Spleen (tissue), 11 donors: ENCODE measurements at regions not wholly inside any gene's neighbourhood (a gene's known extent, or its start where the extent isn't known, plus 50 kb on each side); places are given as distances from the start of the nearest gene placed in this dataset.

Experiments used
- DNase-seq: peaks from one replicate; pipeline ENCODE4 v3.0.0-alpha.2; 2020
- H3K27ac ChIP-seq, 8 donors: fragments of 200-600 bp; sonication (generic) in 7 of 8; 1 replicate in 4 of 8; 2 replicates in 4 of 8; pipeline versions ENCODE4 v1.5.0 to v1.8.0; 2016 to 2021; ENCODE audit warnings: inconsistent platforms in 4 of 8, mild to moderate bottlenecking in 4 of 8, moderate library complexity in 1 of 8
- H3K27me3 ChIP-seq, 7 donors: fragments of 200-600 bp; sonication (generic) in 6 of 7; replicated peaks in 1 of 7; 1 replicate in 4 of 7; 2 replicates in 3 of 7; pipeline versions ENCODE4 v1.5.0 to v1.8.0; 2016 to 2021; ENCODE audit warnings: inconsistent platforms in 3 of 7, mild to moderate bottlenecking in 1 of 7
- H3K36me3 ChIP-seq, 6 donors: fragments of 200-600 bp; sonication (generic) in 5 of 6; 1 replicate in 4 of 6; 2 replicates in 2 of 6; pipeline versions ENCODE4 v1.5.0 to v1.8.0; 2016 to 2021; ENCODE audit warnings: inconsistent platforms in 2 of 6
- H3K4me1 ChIP-seq, 6 donors: fragments of 200-600 bp; sonication (generic) in 5 of 6; 1 replicate in 3 of 6; 2 replicates in 3 of 6; pipeline versions ENCODE4 v1.5.0 to v1.8.0; 2016 to 2021; ENCODE audit warnings: inconsistent platforms in 3 of 6
- H3K4me3 ChIP-seq, 8 donors: fragments of 200-600 bp; sonication (generic) in 7 of 8; 1 replicate in 4 of 8; 2 replicates in 4 of 8; pipeline versions ENCODE4 v1.5.0 to v1.8.0; 2016 to 2021; ENCODE audit warnings: inconsistent platforms in 4 of 8, mild to moderate bottlenecking in 4 of 8, moderate library complexity in 2 of 8
- H3K9me3 ChIP-seq, 8 donors: fragments of 200-600 bp; sonication (generic) in 7 of 8; 1 replicate in 4 of 8; 2 replicates in 4 of 8; pipeline versions ENCODE4 v1.5.0 to v1.8.0; 2016 to 2021; ENCODE audit warnings: inconsistent platforms in 4 of 8
- POLR2A ChIP-seq, 3 donors: fragments of 450-650 bp; IDR thresholded peaks; one replicate each; pipeline ENCODE4 v1.5.1; 2017; ENCODE audit warnings: antibody characterized with exemption in 3 of 3, mild to moderate bottlenecking in 1 of 3
- POLR2AphosphoS5 ChIP-seq, 3 donors: sonication (generic); formaldehyde crosslinking; IDR thresholded peaks; one replicate each; pipeline ENCODE4 v1.5.1; 2017; ENCODE audit warnings: antibody characterized with exemption in 3 of 3
- WGBS, 5 donors: extraction: QIAGEN DNeasy Blood & Tissue Kit in 3 of 5; methylation state at CpG; one replicate each; pipeline versions ENCODE4 v1.1.5 to v1.1.7; 2013 to 2018; 5-methylcytosine and 5-hydroxymethylcytosine counted together
- intact Hi-C: fragments of 100-400 bp; cut with DNase I; formaldehyde crosslinking; loops from one replicate; pipeline ENCODE4 v1.15.0; 2023; ENCODE audit warnings: low total_unique reads
- TF ChIP-seq, protein P1 (sequence below), 11 experiments: fragments of 200-600 bp in 7 of 11; fragments of 450-650 bp in 4 of 11; sonication (generic) in 4 of 11; IDR thresholded peaks in 8 of 11; conservative IDR thresholded peaks in 3 of 11; 1 replicate in 7 of 11; 2 replicates in 4 of 11; pipeline versions ENCODE4 v1.4.0 to v1.8.0; 2016 to 2021; ENCODE audit warnings: antibody characterized with exemption in 11 of 11, inconsistent platforms in 4 of 11, mild to moderate bottlenecking in 1 of 11
- donor health status: healthy with polysubstance abuse.
- donor health status: DM: no; HTN: no; CAD: no; lungs with moderate emphysema.
- donor health status: DM: no; HTN: no; CAD: no.
- donor health status: Bipolar disorder and iron deficiency.
- donor health status: healthy.
- donor health status: DM: no; HTN: no; CAD: no.
- donor health status: DM: yes; HTN: yes; CAD: no.

DNA sequence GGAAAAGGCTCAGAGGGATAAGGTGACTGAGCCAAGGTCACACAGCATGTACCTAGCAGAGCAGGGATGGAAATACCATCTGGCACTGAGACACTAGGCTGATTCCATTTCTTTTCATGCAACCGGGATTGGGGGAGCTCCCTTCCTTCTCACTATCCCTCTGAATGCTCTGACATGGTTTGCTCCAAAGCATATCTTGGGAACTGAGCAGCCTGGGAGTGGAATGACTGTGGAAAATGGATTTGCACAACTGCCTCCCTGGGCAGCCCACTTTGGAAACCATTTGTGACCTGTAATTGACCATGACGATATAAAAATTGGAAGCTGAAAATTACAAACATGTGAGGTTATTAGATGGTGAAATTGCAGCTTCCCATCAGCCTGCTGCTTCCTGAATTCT lies 309.0 kb upstream of the CHD6 start:
- H3K36me3 ChIP-seq: no peaks in the 10 kb centered on the region
- no peaks in the 10 kb centered on the region for H3K4me1 ChIP-seq
- no peak overlapping the region for H3K4me3 ChIP-seq
- no peak overlapping the region for H3K27ac ChIP-seq
- TF ChIP-seq POLR2AphosphoS5 (IDR thresholded peaks at IDR 0.05) (no peak), POLR2A (IDR thresholded peaks at IDR 0.05) (no peak)
- no peak for DNase-seq
- intact Hi-C loops: no loop called here
- peaks cover 0 to 38% (median 0%) of the 10 kb centered on the region in 7 donors for H3K27me3 ChIP-seq
- H3K9me3 ChIP-seq: no peaks in the 10 kb centered on the region
- WGBS, 5 donors: 82 to 87% (median 85%) methylated on average over 2 of the region's 2 CpGs

DNA sequence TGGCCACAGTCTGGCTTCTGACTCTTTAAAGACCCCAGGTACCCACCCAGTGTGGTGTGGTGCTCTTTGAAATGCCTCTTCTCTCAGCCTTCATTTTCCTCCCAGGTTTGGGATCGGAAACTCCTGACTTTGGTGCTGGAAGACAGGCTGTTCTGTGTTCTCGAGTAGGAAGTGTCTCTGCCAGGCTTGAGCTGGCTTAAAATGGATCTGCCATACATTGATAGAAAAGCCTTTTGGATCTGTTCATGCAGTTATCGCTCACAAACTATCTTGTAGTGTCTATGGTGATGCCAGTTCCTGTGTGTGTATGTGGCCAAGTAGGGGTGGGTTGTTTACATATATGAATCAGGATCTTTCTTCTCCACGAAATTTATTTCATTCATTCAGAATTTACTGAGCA lies 307.3 kb upstream of the CHD6 start:
- WGBS, 5 donors: 73 to 84% (median 77%) methylated on average over 4 of the region's 4 CpGs
- Histone ChIP-seq H3K4me1 (no peaks in the 10 kb centered on the region), H3K36me3 (no peaks in the 10 kb centered on the region), H3K4me3 (no peak overlapping the region), H3K27ac (no peak overlapping the region), H3K27me3 (peaks cover 0 to 38% (median 0%) of the 10 kb centered on the region in 7 donors), H3K9me3 (no peaks in the 10 kb centered on the region)
- TF ChIP-seq POLR2A (IDR thresholded peaks at IDR 0.05) (no peak), POLR2AphosphoS5 (IDR thresholded peaks at IDR 0.05) (no peak)
- TF ChIP-seq, protein P1, sequence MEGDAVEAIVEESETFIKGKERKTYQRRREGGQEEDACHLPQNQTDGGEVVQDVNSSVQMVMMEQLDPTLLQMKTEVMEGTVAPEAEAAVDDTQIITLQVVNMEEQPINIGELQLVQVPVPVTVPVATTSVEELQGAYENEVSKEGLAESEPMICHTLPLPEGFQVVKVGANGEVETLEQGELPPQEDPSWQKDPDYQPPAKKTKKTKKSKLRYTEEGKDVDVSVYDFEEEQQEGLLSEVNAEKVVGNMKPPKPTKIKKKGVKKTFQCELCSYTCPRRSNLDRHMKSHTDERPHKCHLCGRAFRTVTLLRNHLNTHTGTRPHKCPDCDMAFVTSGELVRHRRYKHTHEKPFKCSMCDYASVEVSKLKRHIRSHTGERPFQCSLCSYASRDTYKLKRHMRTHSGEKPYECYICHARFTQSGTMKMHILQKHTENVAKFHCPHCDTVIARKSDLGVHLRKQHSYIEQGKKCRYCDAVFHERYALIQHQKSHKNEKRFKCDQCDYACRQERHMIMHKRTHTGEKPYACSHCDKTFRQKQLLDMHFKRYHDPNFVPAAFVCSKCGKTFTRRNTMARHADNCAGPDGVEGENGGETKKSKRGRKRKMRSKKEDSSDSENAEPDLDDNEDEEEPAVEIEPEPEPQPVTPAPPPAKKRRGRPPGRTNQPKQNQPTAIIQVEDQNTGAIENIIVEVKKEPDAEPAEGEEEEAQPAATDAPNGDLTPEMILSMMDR (IDR thresholded peaks at IDR 0.05 in 8 of 11, conservative IDR thresholded peaks at IDR 0.05 in 3 of 11): no peak
- intact Hi-C loops: no loop called here
- no peak for DNase-seq

DNA sequence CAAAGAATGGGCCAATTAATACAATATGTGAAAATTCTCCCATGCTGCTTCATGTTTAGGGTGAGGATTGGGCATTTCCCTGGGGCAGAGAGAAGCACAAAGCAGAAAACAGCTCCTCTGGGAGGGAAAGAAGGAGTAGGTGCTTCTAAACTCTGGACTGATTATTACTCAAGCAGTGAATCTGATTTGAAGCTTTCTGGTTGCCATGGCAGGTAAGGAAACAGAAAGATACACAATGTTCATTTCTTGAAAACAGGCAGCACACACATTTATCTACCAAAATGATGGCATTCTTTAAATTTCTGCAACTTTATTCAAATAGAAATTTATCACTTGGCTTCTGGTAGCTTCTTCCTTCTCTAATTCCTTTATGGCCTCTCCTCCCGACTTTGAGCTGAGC lies 305.4 kb upstream of the CHD6 start:
- H3K27me3 ChIP-seq: peaks cover 0 to 38% (median 0%) of the 10 kb centered on the region in 7 donors
- H3K36me3 ChIP-seq: no peaks in the 10 kb centered on the region
- TF ChIP-seq, protein P1 (IDR thresholded peaks at IDR 0.05 in 8 of 11, conservative IDR thresholded peaks at IDR 0.05 in 3 of 11): no peak
- TF ChIP-seq POLR2A (IDR thresholded peaks at IDR 0.05) (no peak), POLR2AphosphoS5 (IDR thresholded peaks at IDR 0.05) (no peak)
- DNase-seq: no peak
- no peaks in the 10 kb centered on the region for H3K9me3 ChIP-seq
- 9 to 31% (median 11%) methylated on average over 1 of the region's 1 CpG for WGBS, 5 donors
- intact Hi-C loops: no loop called here
- no peak overlapping the region for H3K4me3 ChIP-seq
- H3K4me1 ChIP-seq: no peaks in the 10 kb centered on the region
- no peak overlapping the region for H3K27ac ChIP-seq

DNA sequence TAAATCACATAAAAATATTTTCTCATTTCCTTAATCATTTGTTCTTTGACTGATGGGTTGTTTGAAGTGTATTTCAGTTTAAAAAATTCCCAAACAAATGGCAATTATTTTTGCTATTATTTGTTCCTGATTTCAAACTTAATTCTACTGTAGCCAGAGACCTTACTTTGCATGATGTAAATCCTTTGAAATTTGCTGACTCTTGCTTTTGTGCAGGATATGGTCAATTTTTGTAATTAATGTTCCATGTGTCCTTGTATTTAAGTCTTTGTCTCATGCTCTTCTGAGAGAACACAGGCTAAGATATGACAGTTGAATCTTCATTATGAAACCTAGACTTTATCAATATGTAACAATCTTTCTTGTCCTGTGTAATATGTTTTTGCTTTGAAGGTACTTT lies 295.0 kb upstream of the CHD6 start:
- TF ChIP-seq POLR2A (IDR thresholded peaks at IDR 0.05) (no peak), POLR2AphosphoS5 (IDR thresholded peaks at IDR 0.05) (no peak)
- TF ChIP-seq, protein P1 (IDR thresholded peaks at IDR 0.05 in 8 of 11, conservative IDR thresholded peaks at IDR 0.05 in 3 of 11): no peak
- Histone ChIP-seq H3K36me3 (no peaks in the 10 kb centered on the region), H3K27ac (no peak overlapping the region), H3K27me3 (no peaks in the 10 kb centered on the region), H3K4me1 (no peaks in the 10 kb centered on the region), H3K4me3 (no peak overlapping the region), H3K9me3 (peaks cover 0 to 8% (median 3%) of the 10 kb centered on the region in 8 donors)
- no peak for DNase-seq
- intact Hi-C loops: no loop called here

DNA sequence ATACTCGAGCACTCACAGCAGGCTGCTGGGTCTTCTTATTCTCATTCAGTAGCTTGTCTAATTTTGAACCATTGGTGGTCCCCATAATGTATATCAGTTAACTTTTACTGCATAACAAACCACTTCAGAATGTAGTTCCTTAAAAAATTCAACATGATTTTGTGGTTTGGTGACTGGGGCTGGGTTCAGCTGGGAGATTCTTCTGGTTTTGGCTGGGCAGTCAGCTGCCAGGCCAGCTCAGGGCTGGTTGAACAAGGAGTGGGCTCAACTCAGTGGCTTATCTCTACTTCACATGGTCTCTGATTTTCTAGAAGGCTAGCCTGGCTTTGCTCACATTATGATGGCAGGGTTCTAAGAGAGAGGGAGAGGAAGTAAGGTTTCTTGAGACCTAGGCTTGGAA lies 292.4 kb upstream of the CHD6 start:
- H3K4me3 ChIP-seq: no peak overlapping the region
- no peaks in the 10 kb centered on the region for H3K36me3 ChIP-seq
- intact Hi-C loops: no loop called here
- H3K27me3 ChIP-seq: no peaks in the 10 kb centered on the region
- H3K9me3 ChIP-seq: peaks cover 0 to 8% (median 3%) of the 10 kb centered on the region in 8 donors
- no peak overlapping the region for H3K27ac ChIP-seq
- TF ChIP-seq POLR2AphosphoS5 (IDR thresholded peaks at IDR 0.05) (no peak), POLR2A (IDR thresholded peaks at IDR 0.05) (no peak)
- TF ChIP-seq, protein P1 (IDR thresholded peaks at IDR 0.05 in 8 of 11, conservative IDR thresholded peaks at IDR 0.05 in 3 of 11): no peak
- 72 to 85% (median 79%) methylated on average over 1 of the region's 1 CpG for WGBS, 5 donors
- no peak for DNase-seq
- H3K4me1 ChIP-seq: no peaks in the 10 kb centered on the region
